MM.1S (cell line): ENCODE measurements at regions not wholly inside any gene's neighbourhood (a gene's known extent, or its start where the extent isn't known, plus 50 kb on each side); places are given as distances from the start of the nearest gene placed in this dataset.

Experiments used
- DNase-seq: peaks from one replicate; pipeline ENCODE4 v3.0.0-alpha.2; 2015
- H2AFZ ChIP-seq: fragments of 300-600 bp; sonication (generic); 2 replicates; pipeline ENCODE4 v1.6.0; 2016; ENCODE audit warnings: antibody characterized with exemption, low read length
- H3F3A ChIP-seq: fragments of 300-600 bp; sonication (generic); 2 replicates; pipeline ENCODE4 v1.6.1; 2016; ENCODE audit warnings: mild to moderate bottlenecking, antibody characterized with exemption, low read length, moderate library complexity, mixed read lengths; ENCODE audit not compliant: insufficient read depth
- H3K27ac ChIP-seq: fragments of 300-600 bp; sonication (generic); 2 replicates; pipeline ENCODE4 v1.5.1; 2016; ENCODE audit warnings: mild to moderate bottlenecking, low read length
- H3K27me3 ChIP-seq: fragments of 300-600 bp; sonication (generic); replicated peaks from 2 replicates; pipeline ENCODE4 v1.6.0; 2016; ENCODE audit warnings: low read length; ENCODE audit not compliant: insufficient read depth
- H3K36me3 ChIP-seq: fragments of 300-600 bp; sonication (generic); replicated peaks from 2 replicates; pipeline ENCODE4 v1.6.1; 2016; ENCODE audit warnings: mild to moderate bottlenecking, low read length, mixed read lengths; ENCODE audit not compliant: insufficient read depth
- H3K4me1 ChIP-seq: fragments of 300-600 bp; sonication (generic); 2 replicates; pipeline ENCODE4 v1.6.1; 2016; ENCODE audit warnings: low read length, mixed read lengths
- H3K4me2 ChIP-seq: fragments of 300-600 bp; sonication (generic); 2 replicates; pipeline ENCODE4 v1.6.0; 2016; ENCODE audit warnings: low read depth, low read length
- H3K4me3 ChIP-seq: fragments of 300-600 bp; sonication (generic); 2 replicates; pipeline ENCODE4 v1.5.1; 2016; ENCODE audit warnings: low read length, mixed read lengths
- H3K79me2 ChIP-seq: fragments of 300-600 bp; sonication (generic); 2 replicates; pipeline ENCODE4 v1.6.1; 2016; ENCODE audit warnings: mixed run types, low read length, mixed read lengths
- H3K9ac ChIP-seq: fragments of 300-600 bp; sonication (generic); 2 replicates; pipeline ENCODE4 v1.6.1; 2016; ENCODE audit warnings: low read length, mixed read lengths
- H3K9me2 ChIP-seq: fragments of 300-600 bp; sonication (generic); replicated peaks from 2 replicates; pipeline ENCODE4 v1.6.1; 2016; ENCODE audit warnings: mild to moderate bottlenecking, low read length, mixed read lengths; ENCODE audit not compliant: insufficient read depth
- H3K9me3 ChIP-seq: fragments of 300-600 bp; sonication (generic); replicated peaks from 2 replicates; pipeline ENCODE4 v1.6.1; 2016; ENCODE audit warnings: mild to moderate bottlenecking, low read length, mixed read lengths; ENCODE audit not compliant: insufficient read depth
- H4K20me1 ChIP-seq: fragments of 300-600 bp; sonication (generic); 2 replicates; pipeline ENCODE4 v1.6.1; 2016; ENCODE audit warnings: mild to moderate bottlenecking, low read length, moderate library complexity, mixed read lengths; ENCODE audit not compliant: insufficient read depth
- EZH2 ChIP-seq: fragments of 300-600 bp; sonication (generic); optimal IDR thresholded peaks from 2 replicates; pipeline ENCODE3; 2017; ENCODE audit warnings: low read depth, mild to moderate bottlenecking, antibody characterized with exemption, low read length, mixed read lengths
- EZH2phosphoT487 ChIP-seq: fragments of 300-600 bp; sonication (generic); IDR thresholded peaks from 2 replicates; pipeline ENCODE4 v1.6.1; 2018; ENCODE audit warnings: antibody characterized with exemption, low read length
- TF ChIP-seq, protein P1 (sequence below): fragments of 300-600 bp; sonication (generic); IDR thresholded peaks from 2 replicates; pipeline ENCODE4 v1.5.1; 2016; ENCODE audit warnings: antibody characterized with exemption, low read length, mixed read lengths

DNA sequence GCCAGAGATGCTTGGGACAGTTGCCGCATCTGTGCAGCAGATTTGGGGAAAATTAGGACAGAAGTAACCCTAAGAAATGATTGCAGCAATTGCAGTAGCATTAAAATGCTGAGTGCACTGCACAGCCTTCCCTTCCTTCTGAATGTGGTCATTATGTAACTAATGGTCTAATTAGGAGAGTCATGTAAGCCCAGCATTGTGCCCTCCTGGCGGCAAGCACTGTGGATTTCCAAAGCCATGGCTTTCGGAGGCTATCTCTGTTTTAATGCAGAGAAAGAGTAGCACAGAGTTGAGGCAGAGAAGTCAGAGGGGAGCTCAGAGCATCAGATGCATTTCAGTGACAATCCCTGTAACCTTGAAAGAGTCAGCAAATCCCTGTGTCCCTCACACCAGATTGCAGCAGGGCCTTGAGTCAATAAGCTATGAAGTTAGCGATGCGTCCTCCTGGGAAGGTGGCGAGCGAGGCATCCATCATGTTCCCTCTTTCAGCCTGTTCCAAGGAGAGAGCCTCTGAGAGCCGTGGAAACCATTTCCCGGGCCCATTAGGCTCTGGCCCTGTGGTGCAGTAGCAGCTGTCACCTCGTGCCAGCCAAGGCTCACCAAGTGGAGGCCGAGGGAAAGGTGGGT, 307.2 kb downstream of the FBXO15 start:
- no peak for DNase-seq
- Histone ChIP-seq H3K4me1 (no peaks in the 10 kb centered on the region), H3K9me2 (no peaks in the 10 kb centered on the region), H3K9ac (no peak overlapping the region), H3K4me3 (no peak overlapping the region), H3F3A (no peaks in the 10 kb centered on the region), H3K4me2 (no peak overlapping the region), H2AFZ (no peak overlapping the region), H3K79me2 (no peaks in the 10 kb centered on the region), H4K20me1 (no peaks in the 10 kb centered on the region), H3K27ac (no peak overlapping the region), H3K27me3 (no peaks in the 10 kb centered on the region), H3K9me3 (no peaks in the 10 kb centered on the region), H3K36me3 (no peaks in the 10 kb centered on the region)
- TF ChIP-seq, protein P1, sequence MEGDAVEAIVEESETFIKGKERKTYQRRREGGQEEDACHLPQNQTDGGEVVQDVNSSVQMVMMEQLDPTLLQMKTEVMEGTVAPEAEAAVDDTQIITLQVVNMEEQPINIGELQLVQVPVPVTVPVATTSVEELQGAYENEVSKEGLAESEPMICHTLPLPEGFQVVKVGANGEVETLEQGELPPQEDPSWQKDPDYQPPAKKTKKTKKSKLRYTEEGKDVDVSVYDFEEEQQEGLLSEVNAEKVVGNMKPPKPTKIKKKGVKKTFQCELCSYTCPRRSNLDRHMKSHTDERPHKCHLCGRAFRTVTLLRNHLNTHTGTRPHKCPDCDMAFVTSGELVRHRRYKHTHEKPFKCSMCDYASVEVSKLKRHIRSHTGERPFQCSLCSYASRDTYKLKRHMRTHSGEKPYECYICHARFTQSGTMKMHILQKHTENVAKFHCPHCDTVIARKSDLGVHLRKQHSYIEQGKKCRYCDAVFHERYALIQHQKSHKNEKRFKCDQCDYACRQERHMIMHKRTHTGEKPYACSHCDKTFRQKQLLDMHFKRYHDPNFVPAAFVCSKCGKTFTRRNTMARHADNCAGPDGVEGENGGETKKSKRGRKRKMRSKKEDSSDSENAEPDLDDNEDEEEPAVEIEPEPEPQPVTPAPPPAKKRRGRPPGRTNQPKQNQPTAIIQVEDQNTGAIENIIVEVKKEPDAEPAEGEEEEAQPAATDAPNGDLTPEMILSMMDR: no peak
- TF ChIP-seq EZH2phosphoT487 (no peak), EZH2 (no peak)

DNA sequence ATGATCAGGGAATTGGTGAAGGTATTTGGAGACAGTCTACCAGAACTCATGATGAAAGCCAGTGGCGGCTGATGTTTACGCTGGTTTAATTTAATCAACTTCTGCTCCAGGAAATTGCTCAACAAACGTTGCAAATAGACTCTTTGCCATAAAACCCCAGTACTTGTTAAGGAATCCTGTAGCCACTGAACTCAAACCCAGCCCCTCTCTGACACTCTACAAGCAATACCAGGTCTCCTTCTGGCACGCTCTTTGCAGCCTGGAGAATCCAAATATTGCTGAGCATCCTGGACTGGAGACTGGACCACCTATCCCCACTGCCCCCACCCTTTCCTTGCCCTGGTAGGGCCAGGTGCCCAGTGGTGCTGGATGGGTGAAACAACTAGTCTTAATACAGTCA, 308.2 kb downstream of the FBXO15 start:
- DNase-seq: no peak
- Histone ChIP-seq H3K36me3 (no peaks in the 10 kb centered on the region), H3K4me1 (no peaks in the 10 kb centered on the region), H3K4me3 (no peak overlapping the region), H2AFZ (no peak overlapping the region), H3K79me2 (no peaks in the 10 kb centered on the region), H3K4me2 (no peak overlapping the region), H4K20me1 (no peaks in the 10 kb centered on the region), H3K27ac (no peak overlapping the region), H3K9ac (no peak overlapping the region), H3K27me3 (no peaks in the 10 kb centered on the region), H3K9me2 (no peaks in the 10 kb centered on the region), H3F3A (no peaks in the 10 kb centered on the region), H3K9me3 (no peaks in the 10 kb centered on the region)
- TF ChIP-seq, protein P1: no peak
- TF ChIP-seq EZH2: no peak
- TF ChIP-seq EZH2phosphoT487: no peak

DNA sequence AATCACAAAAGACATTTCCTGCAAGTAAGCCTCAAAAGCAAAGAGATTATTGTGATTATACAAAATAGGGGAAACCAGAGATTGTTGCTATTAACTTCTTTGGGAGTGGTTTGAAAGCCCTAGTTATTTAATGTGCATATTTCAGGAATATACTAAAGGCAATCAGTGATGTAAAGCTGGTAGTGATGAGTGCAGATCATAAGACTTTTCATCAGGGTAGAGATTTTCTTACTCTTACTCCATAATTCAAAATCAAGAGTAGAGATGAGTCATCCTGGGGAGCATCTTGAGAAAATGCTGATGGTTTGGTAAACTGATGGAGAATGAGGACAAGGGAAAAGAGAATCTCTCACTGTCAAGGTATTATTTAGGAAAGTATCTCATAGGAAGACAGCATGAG, 309.5 kb downstream of the FBXO15 start:
- Histone ChIP-seq H3K27me3 (no peaks in the 10 kb centered on the region), H3K4me2 (no peak overlapping the region), H3K27ac (no peak overlapping the region), H3K9me2 (no peaks in the 10 kb centered on the region), H3K4me3 (no peak overlapping the region), H3K36me3 (no peaks in the 10 kb centered on the region), H4K20me1 (no peaks in the 10 kb centered on the region), H3K79me2 (no peaks in the 10 kb centered on the region), H3K9ac (no peak overlapping the region), H3K9me3 (no peaks in the 10 kb centered on the region), H3F3A (no peaks in the 10 kb centered on the region), H2AFZ (no peak overlapping the region), H3K4me1 (no peaks in the 10 kb centered on the region)
- TF ChIP-seq EZH2phosphoT487 (no peak), EZH2 (no peak)
- TF ChIP-seq, protein P1: no peak
- no peak for DNase-seq
